Tibial nerve (tissue), 4 donors: ENCODE measurements at regions not wholly inside any gene's neighbourhood (a gene's known extent, or its start where the extent isn't known, plus 50 kb on each side); places are given as distances from the start of the nearest gene placed in this dataset.

Experiments used
- CTCF ChIP-seq, 5 experiments: fragments of 200-600 bp in 3 of 5; fragments of 450-650 bp in 2 of 5; sonication (generic) in 3 of 5; IDR thresholded peaks; one replicate each; pipeline ENCODE4 v1.5.1; 2016 to 2019; ENCODE audit warnings: antibody characterized with exemption in 5 of 5, mild to moderate bottlenecking in 3 of 5, moderate library complexity in 2 of 5
- EP300 ChIP-seq, 2 donors: sonication (generic); formaldehyde crosslinking; IDR thresholded peaks; one replicate each; pipeline ENCODE4 v1.6.1; 2017; ENCODE audit warnings: antibody characterized with exemption in 2 of 2, mild to moderate bottlenecking in 1 of 2

- TF ChIP-seq CTCF (IDR thresholded peaks at IDR 0.05) (no peak), EP300 (IDR thresholded peaks at IDR 0.05) (no peak)
These were observed 56.8 kb upstream of the TBCA start for GRCh38 chr5:77832938-77833337.
